H9 (cell line): ENCODE measurements at regions not wholly inside any gene's neighbourhood (a gene's known extent, or its start where the extent isn't known, plus 50 kb on each side); places are given as distances from the start of the nearest gene placed in this dataset.
A peak's percentile ranks its signal among the peaks of the same experiment; 100 is the strongest.

Experiments used
- DNase-seq: peaks from one replicate; pipeline ENCODE4 v3.0.0-alpha.2; 2017
- H2AFZ ChIP-seq: one replicate; pipeline ENCODE4 v1.6.1; 2013; ENCODE audit warnings: mild to moderate bottlenecking, low read length, control low read depth, moderate library complexity
- H2AK5ac ChIP-seq: 2 replicates; pipeline ENCODE4 v1.6.1; 2013; ENCODE audit warnings: low read length, control low read depth, mixed read lengths; ENCODE audit not compliant: insufficient read length
- H2BK120ac ChIP-seq: one replicate; pipeline ENCODE4 v1.6.1; 2013; ENCODE audit warnings: low read depth, mild to moderate bottlenecking, low read length, control low read depth, inconsistent platforms; ENCODE audit not compliant: poor library complexity, severe bottlenecking
- H2BK12ac ChIP-seq: 2 replicates; pipeline ENCODE4 v1.6.1; 2013; ENCODE audit warnings: low read length, control low read depth, mixed read lengths, low read depth; ENCODE audit not compliant: insufficient read length
- H2BK15ac ChIP-seq: 2 replicates; pipeline ENCODE4 v1.6.1; 2013; ENCODE audit warnings: low read depth, low read length, control low read depth
- H2BK20ac ChIP-seq: one replicate; pipeline ENCODE4 v1.6.1; 2013; ENCODE audit warnings: low read depth, mild to moderate bottlenecking, low read length, control low read depth, inconsistent platforms; ENCODE audit not compliant: poor library complexity, severe bottlenecking
- H2BK5ac ChIP-seq: 2 replicates; pipeline ENCODE4 v1.6.1; 2013; ENCODE audit warnings: low read length, control low read depth, mixed read lengths; ENCODE audit not compliant: insufficient read length
- H3K14ac ChIP-seq: 2 replicates; pipeline ENCODE4 v1.6.1; 2013; ENCODE audit warnings: low read length, control low read depth; ENCODE audit not compliant: insufficient read depth
- H3K18ac ChIP-seq: 2 replicates; pipeline ENCODE4 v1.6.1; 2013; ENCODE audit warnings: low read depth, mild to moderate bottlenecking, mixed read lengths, low read length, control low read depth; ENCODE audit not compliant: insufficient read length
- H3K23ac ChIP-seq: 2 replicates; pipeline ENCODE4 v1.6.1; 2013; ENCODE audit warnings: low read length, control low read depth, mixed read lengths, low read depth; ENCODE audit not compliant: insufficient read length
- H3K23me2 ChIP-seq: 2 replicates; pipeline ENCODE4 v1.6.1; 2013; ENCODE audit warnings: low read depth, mild to moderate bottlenecking, mixed read lengths, low read length, control low read depth; ENCODE audit not compliant: insufficient read length, poor library complexity, severe bottlenecking
- H3K27ac ChIP-seq: 2 replicates; pipeline ENCODE4 v1.5.1; 2013; ENCODE audit warnings: low read length, control low read depth, mixed read lengths, low read depth; ENCODE audit not compliant: insufficient read length
- H3K27me3 ChIP-seq: 2 replicates; pipeline ENCODE4 v1.6.1; 2013; ENCODE audit warnings: low read length, control low read depth, inconsistent platforms; ENCODE audit not compliant: insufficient read depth
- H3K4ac ChIP-seq: 2 replicates; pipeline ENCODE4 v1.6.1; 2013; ENCODE audit warnings: low read depth, mild to moderate bottlenecking, control low read depth, inconsistent platforms, low read length, moderate library complexity
- H3K4me1 ChIP-seq: 2 replicates; pipeline ENCODE4 v1.6.1; 2013; ENCODE audit warnings: low read length, control low read depth, inconsistent platforms; ENCODE audit not compliant: insufficient read depth
- H3K4me2 ChIP-seq: 2 replicates; pipeline ENCODE4 v1.6.1; 2013; ENCODE audit warnings: low read length, control low read depth, mixed read lengths; ENCODE audit not compliant: insufficient read length, insufficient read depth
- H3K56ac ChIP-seq: 2 replicates; pipeline ENCODE4 v1.6.1; 2013; ENCODE audit warnings: low read depth, mild to moderate bottlenecking, mixed read lengths, low read length, control low read depth; ENCODE audit not compliant: insufficient read length
- H3K79me1 ChIP-seq: 2 replicates; pipeline ENCODE4 v1.6.1; 2013; ENCODE audit warnings: low read depth, mild to moderate bottlenecking, moderate library complexity, low read length, control low read depth, inconsistent platforms; ENCODE audit not compliant: insufficient read depth, poor library complexity, severe bottlenecking
- H3K79me2 ChIP-seq: 2 replicates; pipeline ENCODE4 v1.6.1; 2013; ENCODE audit warnings: low read length, control low read depth, inconsistent platforms; ENCODE audit not compliant: insufficient read depth
- H3K9ac ChIP-seq: 2 replicates; pipeline ENCODE4 v1.6.1; 2013; ENCODE audit warnings: low read length, control low read depth, mixed read lengths; ENCODE audit not compliant: insufficient read length; ENCODE audit errors: extremely low read depth
- H3K9me3 ChIP-seq: one replicate; pipeline ENCODE4 v1.6.1; 2013; ENCODE audit warnings: low read depth, low read length, inconsistent platforms; ENCODE audit not compliant: control insufficient read depth
- H3T11ph ChIP-seq: one replicate; pipeline ENCODE4 v1.6.1; 2013; ENCODE audit warnings: mild to moderate bottlenecking, low read length, control low read depth, inconsistent platforms
- H4K20me1 ChIP-seq: one replicate; pipeline ENCODE4 v1.6.1; 2013; ENCODE audit not compliant: control insufficient read depth, insufficient read length, insufficient read depth
- H4K5ac ChIP-seq: 2 replicates; pipeline ENCODE4 v1.6.1; 2013; ENCODE audit warnings: low read depth, mild to moderate bottlenecking, mixed read lengths, low read length, control low read depth; ENCODE audit not compliant: insufficient read length
- H4K8ac ChIP-seq: replicated peaks from 2 replicates; pipeline ENCODE4 v1.6.1; 2013; ENCODE audit warnings: low read length, control low read depth, mixed read lengths, low read depth; ENCODE audit not compliant: insufficient read length
- H4K91ac ChIP-seq: 2 replicates; pipeline ENCODE4 v1.6.1; 2013; ENCODE audit warnings: low read depth, mild to moderate bottlenecking, moderate library complexity, mixed read lengths, low read length, control low read depth; ENCODE audit not compliant: insufficient read length
- H3K27ac Mint-ChIP-seq, 3 experiments: 2 replicates in 2 of 3; 3 replicates in 1 of 3; pipeline ENCODE4 v1.8.0; 2020 to 2021; ENCODE audit warnings: mixed read lengths in 3 of 3, mild to moderate bottlenecking in 1 of 3, moderate library complexity in 1 of 3
- H3K27me3 Mint-ChIP-seq: 2 replicates; pipeline ENCODE4 v1.8.0; 2021; ENCODE audit warnings: low read depth, mild to moderate bottlenecking, moderate library complexity, mixed read lengths
- H3K36me3 Mint-ChIP-seq, 3 experiments: 2 replicates in 2 of 3; 3 replicates in 1 of 3; pipeline ENCODE4 v1.8.0; 2020 to 2021; ENCODE audit warnings: low read depth in 3 of 3, mixed read lengths in 3 of 3; ENCODE audit not compliant: insufficient read depth in 1 of 3
- H3K4me1 Mint-ChIP-seq, 2 experiments: 2 replicates each; pipeline ENCODE4 v1.8.0; 2020; ENCODE audit warnings: mixed read lengths in 2 of 2
- H3K4me3 Mint-ChIP-seq, 2 experiments: 2 replicates in 1 of 2; 3 replicates in 1 of 2; pipeline ENCODE4 v1.8.0; 2020 to 2021; ENCODE audit warnings: mild to moderate bottlenecking in 2 of 2, mixed read lengths in 2 of 2, moderate library complexity in 1 of 2
- H3K9me3 Mint-ChIP-seq, 2 experiments: 2 replicates in 1 of 2; 3 replicates in 1 of 2; pipeline ENCODE4 v1.8.0; 2020; ENCODE audit warnings: mild to moderate bottlenecking in 2 of 2, mixed read lengths in 2 of 2, moderate library complexity in 1 of 2
- CTCF ChIP-seq: fragments of 200-600 bp; sonication (generic); conservative IDR thresholded peaks from 3 replicates; pipeline ENCODE4 v1.8.0; 2021; ENCODE audit warnings: antibody characterized with exemption, mild to moderate bottlenecking
- WGBS: extraction: QIAGEN DNeasy Blood & Tissue Kit; methylation state at CpG from one replicate; pipeline ENCODE4 v1.1.7; 2013; ENCODE audit warnings: missing lambda C conversion rate, low lambda C conversion rate, mixed read lengths; ENCODE audit not compliant: insufficient read length; ENCODE audit errors: extremely low coverage; 5-methylcytosine and 5-hydroxymethylcytosine counted together

- no peak overlapping the region for H3K4me3 Mint-ChIP-seq
- no peaks in the 10 kb centered on the region for H3K9me3 Mint-ChIP-seq
- H3K79me1 ChIP-seq = no peaks in the 10 kb centered on the region
- H3K36me3 Mint-ChIP-seq = no peaks in the 10 kb centered on the region
- H2BK15ac ChIP-seq = no peak overlapping the region
- H4K5ac ChIP-seq = no peak overlapping the region
- H3K4me1 Mint-ChIP-seq = no peaks in the 10 kb centered on the region
- H3K9ac ChIP-seq = no peak overlapping the region
- H3K56ac ChIP-seq = no peak overlapping the region
- H3K27me3 ChIP-seq = no peaks in the 10 kb centered on the region
- H4K91ac ChIP-seq = no peak overlapping the region
- no peaks in the 10 kb centered on the region for H4K20me1 ChIP-seq
- H2BK5ac ChIP-seq = no peak overlapping the region
- WGBS = no CpG with 5 or more reads among the region's 3 CpGs
- H3K18ac ChIP-seq = no peak overlapping the region
- H3K27ac Mint-ChIP-seq = peak overlapping the region in 2 of 3 experiments; percentile 46; a peak in 2 of 7 replicates
- H2BK20ac ChIP-seq = no peak overlapping the region
- H2AK5ac ChIP-seq = no peak overlapping the region
- no peak overlapping the region for H2BK120ac ChIP-seq
- H3K27me3 Mint-ChIP-seq = no peaks in the 10 kb centered on the region
- no peaks in the 10 kb centered on the region for H3K79me2 ChIP-seq
- H2BK12ac ChIP-seq = no peak overlapping the region
- no peak overlapping the region for H3K27ac ChIP-seq
- no peaks in the 10 kb centered on the region for H3K4me1 ChIP-seq
- no peak overlapping the region for H3K4ac ChIP-seq
- H3K14ac ChIP-seq = no peak overlapping the region
- no peak overlapping the region for H3T11ph ChIP-seq
- no peaks in the 10 kb centered on the region for H3K23me2 ChIP-seq
- no peak overlapping the region for H3K23ac ChIP-seq
- no peak overlapping the region for H3K4me2 ChIP-seq
- no peaks in the 10 kb centered on the region for H3K9me3 ChIP-seq
- H4K8ac ChIP-seq = no peak overlapping the region
- H2AFZ ChIP-seq = no peak overlapping the region
- no peak for TF ChIP-seq CTCF
- no peak for DNase-seq
Observed at GRCh38 chr5:120361941-120362340, 102.2 kb upstream of the PRR16 start.
